GM12874 (cell line): ENCODE measurements at regions not wholly inside any gene's neighbourhood (a gene's known extent, or its start where the extent isn't known, plus 50 kb on each side); places are given as distances from the start of the nearest gene placed in this dataset.

Source experiments
- TF ChIP-seq, protein P1 (sequence below): IDR thresholded peaks from 2 replicates; pipeline ENCODE4 v1.5.1; 2011; ENCODE audit warnings: low read depth, mild to moderate bottlenecking, control low read depth, low read length, moderate library complexity; ENCODE audit not compliant: insufficient read depth

DNA sequence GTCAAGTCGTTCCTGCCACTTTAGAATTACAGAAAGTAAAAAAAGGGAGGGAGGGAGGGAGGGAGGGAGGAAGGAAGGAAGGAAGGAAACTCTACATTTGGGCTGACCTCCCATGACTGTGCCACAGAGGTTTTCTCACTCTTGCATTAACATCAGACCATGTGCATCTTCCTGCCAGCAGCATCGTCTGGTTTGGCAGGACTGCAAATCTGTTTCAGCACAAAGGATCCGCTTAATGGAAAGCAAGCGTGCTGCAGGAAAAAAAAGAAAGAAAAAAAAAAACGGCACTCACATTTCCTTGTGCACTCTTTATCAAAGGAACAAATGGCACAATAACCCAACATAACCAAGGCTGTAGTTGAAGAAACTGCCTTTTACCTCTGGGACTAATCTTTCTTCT lies 148.8 kb upstream of the HES1 start:
- TF ChIP-seq, protein P1, sequence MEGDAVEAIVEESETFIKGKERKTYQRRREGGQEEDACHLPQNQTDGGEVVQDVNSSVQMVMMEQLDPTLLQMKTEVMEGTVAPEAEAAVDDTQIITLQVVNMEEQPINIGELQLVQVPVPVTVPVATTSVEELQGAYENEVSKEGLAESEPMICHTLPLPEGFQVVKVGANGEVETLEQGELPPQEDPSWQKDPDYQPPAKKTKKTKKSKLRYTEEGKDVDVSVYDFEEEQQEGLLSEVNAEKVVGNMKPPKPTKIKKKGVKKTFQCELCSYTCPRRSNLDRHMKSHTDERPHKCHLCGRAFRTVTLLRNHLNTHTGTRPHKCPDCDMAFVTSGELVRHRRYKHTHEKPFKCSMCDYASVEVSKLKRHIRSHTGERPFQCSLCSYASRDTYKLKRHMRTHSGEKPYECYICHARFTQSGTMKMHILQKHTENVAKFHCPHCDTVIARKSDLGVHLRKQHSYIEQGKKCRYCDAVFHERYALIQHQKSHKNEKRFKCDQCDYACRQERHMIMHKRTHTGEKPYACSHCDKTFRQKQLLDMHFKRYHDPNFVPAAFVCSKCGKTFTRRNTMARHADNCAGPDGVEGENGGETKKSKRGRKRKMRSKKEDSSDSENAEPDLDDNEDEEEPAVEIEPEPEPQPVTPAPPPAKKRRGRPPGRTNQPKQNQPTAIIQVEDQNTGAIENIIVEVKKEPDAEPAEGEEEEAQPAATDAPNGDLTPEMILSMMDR, result no peak

DNA sequence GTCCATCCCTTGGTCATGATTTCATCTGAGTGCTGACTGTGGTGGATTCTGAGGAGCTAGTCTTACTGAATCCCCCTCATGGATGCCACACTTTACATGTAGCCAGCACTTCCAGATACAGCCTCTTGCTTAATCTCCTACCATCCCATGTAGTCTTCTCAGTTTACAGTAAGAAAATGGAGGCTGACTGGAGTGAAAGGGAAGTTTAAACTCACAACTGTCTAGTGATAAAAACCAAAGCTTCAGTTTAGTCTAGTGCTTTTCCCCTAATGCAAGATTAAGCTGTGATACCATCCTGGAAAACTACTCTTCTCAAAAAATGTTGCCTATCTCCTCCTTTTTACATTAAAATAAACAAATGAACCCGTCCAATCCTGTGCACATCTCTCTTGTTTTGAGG lies 146.8 kb upstream of the HES1 start:
- TF ChIP-seq, protein P1, result no peak

DNA sequence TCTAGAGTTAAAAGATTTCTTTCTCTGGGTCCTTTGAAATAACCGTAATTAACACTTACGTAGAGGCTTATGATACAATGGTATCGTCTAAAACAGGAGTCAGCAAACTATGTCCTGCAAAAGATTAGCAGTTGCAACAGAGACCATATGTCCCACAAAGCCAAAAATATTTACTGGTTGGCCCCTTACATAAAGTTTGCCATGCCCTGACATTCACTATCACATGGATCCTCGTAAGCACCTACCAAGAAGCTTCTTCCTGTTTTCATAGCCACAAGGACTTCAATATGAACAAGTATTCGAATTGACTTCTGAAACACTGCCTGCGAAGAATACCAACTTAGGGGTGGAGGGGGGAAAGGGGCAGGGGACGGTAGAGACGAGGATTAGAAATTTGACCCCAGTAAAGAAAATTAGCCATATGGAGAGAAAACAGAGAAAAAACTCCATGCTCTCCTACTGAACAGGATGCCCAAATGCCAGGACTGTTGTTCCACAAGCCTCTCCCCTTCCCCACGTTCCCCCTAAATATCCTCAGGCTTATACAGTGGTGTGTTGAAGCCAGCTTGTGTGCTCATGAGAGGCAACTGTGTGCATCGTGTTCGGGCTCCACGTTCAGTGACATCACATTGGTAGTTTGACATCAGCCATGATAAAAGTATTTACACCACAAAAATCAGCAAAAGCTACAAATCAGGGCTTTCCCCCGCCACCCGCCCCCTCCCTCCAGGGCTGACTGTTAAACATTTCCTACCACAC lies 144.1 kb upstream of the HES1 start:
- TF ChIP-seq, protein P1, result no peak

DNA sequence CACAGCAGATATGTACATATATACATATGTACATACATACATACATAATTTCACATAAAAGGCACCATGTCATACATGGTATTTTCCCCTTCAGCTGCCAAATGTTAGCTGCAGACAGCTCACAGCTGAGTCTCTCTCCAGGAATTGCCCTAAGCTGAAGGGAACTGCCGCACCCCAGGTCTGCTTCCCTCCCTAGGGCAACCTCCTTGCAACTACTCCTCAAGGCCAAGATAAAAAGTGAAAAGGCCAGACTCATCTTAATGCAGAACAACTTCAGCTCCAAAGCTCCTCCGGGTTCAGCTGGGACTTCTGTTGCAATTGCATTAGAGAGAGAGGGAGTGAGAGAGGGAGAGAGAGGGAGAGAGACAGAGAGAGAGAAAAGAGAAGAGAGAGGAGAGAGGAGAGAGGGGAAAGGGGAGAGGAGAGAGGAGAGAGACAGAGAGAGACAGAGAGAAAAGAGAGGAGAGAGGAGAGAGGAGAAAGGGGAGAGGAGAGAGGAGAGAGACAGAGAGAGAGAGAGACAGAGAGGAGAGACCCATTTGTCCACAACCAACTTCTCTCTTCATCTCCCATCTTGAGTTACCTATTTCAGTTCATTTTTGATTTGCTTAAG lies 143.4 kb upstream of the HES1 start:
- TF ChIP-seq, protein P1, result no peak

DNA sequence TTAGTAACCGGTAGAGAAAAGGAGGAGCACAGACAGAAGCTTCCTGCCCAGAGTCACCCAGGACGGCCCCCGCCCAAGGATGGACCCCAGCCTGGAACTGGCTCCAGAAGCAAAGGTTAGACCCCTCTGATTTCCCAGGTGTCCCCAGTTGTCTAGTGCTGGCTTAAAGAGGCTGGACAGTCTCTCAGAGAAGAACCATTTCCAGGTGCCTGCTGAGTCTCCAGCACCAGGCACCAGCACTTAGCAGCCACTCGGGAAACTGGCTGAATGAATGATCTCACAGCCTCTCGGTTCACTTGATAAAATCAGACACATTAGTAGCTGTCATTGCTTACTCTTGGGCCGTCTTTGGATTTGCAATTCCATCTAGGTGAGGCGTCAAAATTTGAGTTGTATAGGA lies 139.7 kb upstream of the HES1 start:
- TF ChIP-seq, protein P1, result no peak

DNA sequence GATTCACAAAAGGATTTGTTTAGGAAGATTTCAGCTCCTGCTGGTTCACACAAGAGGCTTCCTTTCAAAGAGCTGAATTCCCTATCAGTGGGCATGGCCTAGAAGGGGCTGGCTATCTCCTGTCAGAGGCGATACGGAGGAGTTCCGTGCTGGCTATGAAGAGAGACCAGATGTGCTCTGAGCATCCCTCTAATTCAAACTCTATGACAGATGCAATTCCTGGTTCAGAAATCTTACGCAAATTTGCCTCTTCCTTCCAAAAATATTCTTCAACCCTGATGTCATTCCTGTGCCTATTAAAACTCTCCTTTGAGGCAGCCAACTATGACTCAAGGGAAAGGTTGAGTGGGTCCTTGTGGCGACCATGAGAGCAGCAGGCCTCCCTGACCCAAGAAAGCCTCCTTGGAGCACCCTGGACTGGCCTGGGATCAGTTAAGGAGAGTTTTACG lies 139.3 kb upstream of the HES1 start:
- TF ChIP-seq, protein P1, result no peak

DNA sequence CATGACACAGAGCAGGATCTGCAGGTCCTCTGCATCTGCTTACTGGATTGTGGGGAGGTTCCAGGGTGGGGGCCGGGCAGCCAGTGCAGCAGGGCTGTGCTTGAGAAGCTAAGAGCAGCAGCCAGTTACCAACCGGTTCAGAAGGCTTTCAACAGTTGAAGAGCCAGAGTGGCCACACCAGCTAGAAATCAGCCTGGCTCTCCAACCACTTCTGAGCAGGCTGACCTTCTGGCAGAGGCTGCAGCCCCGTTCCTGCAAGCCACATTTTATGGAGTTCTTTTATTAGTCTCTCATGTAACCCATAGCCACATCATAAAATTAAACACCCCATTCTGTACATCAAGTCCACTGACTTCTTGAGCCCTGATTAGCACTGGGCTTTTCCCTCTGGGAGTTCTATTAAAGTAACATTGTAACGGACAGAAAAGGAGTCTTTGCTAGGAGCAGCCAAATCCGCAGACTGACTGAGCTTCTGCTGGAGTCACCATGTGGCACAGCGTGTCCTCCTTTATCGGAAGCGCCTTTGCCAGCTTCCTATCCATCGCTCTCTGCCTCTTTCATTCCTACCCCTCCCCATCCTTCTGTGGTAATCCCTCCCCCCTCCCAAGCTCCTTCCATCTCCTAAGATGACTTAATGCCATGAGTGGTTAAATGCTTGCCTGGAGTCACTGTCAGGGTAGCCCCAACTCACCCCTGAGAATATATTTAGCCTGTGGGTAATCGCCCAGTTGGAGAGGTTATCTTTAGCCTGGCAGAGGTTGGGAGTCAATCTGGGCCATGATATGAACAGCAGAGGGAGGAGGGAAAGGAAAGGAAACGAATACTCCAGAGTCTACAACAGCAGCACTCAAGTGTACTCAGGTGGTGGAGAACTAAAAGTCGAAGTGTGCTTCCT lies 138.5 kb upstream of the HES1 start:
- TF ChIP-seq, protein P1, result no peak
